HEK293T (cell line): ENCODE measurements at regions not wholly inside any gene's neighbourhood (a gene's known extent, or its start where the extent isn't known, plus 50 kb on each side); places are given as distances from the start of the nearest gene placed in this dataset.

Experiments
- ARNT ChIP-seq: fragments of 450-650 bp; IDR thresholded peaks from 2 replicates; pipeline ENCODE4 v1.6.1; 2017; ENCODE audit warnings: mild to moderate bottlenecking
- BHLHE40 ChIP-seq: fragments of 450-650 bp; IDR thresholded peaks from 2 replicates; pipeline ENCODE4 v1.6.1; 2016; ENCODE audit warnings: mild to moderate bottlenecking, moderate library complexity, borderline replicate concordance
- FOXK2 ChIP-seq: fragments of 450-650 bp; IDR thresholded peaks from 2 replicates; pipeline ENCODE4 v1.6.1; 2016; ENCODE audit warnings: mild to moderate bottlenecking
- L3MBTL2 ChIP-seq: fragments of 450-650 bp; conservative IDR thresholded peaks from 2 replicates; pipeline ENCODE4 v1.6.1; 2016; ENCODE audit warnings: mild to moderate bottlenecking
- LEF1 ChIP-seq: fragments of 450-650 bp; IDR thresholded peaks from 2 replicates; pipeline ENCODE4 v1.6.1; 2017; ENCODE audit warnings: mild to moderate bottlenecking, borderline replicate concordance
- NFRKB ChIP-seq: fragments of 450-650 bp; IDR thresholded peaks from 2 replicates; pipeline ENCODE4 v1.6.1; 2016; ENCODE audit warnings: mild to moderate bottlenecking, moderate library complexity
- SP1 ChIP-seq: fragments of 450-650 bp; IDR thresholded peaks from 2 replicates; pipeline ENCODE4 v1.6.1; 2017
- SUZ12 ChIP-seq: fragments of 450-650 bp; IDR thresholded peaks from 2 replicates; pipeline ENCODE4 v1.6.1; 2016; ENCODE audit warnings: mild to moderate bottlenecking
- TARDBP ChIP-seq: fragments of 450-650 bp; IDR thresholded peaks from 2 replicates; pipeline ENCODE4 v1.6.1; 2016
- ZNF384 ChIP-seq: fragments of 450-650 bp; IDR thresholded peaks from 2 replicates; pipeline ENCODE4 v1.6.1; 2016

DNA sequence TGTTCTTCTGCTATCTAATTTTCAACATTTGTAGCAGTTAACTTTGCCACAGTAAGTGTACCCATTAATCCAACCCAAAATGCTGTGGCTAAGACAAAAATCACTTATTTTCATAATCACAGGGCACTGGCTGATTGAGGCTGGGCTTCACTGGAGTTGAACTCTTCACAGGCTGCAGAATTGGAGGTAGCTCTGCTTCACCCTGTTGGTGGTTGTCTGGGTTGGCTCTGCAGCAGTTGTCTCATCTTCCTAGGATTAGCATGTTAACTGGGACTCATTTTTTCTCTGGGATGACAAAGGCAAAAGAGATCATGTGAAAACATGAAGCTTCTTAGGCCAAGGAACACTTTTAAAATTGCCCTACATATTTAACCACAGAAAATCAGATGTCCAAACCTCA is 518.9 kb downstream of the TLR4 start:
- TF ChIP-seq SUZ12 (no peak), ARNT (no peak), FOXK2 (no peak), BHLHE40 (no peak), SP1 (no peak), NFRKB (no peak), LEF1 (no peak), TARDBP (no peak), L3MBTL2 (no peak), ZNF384 (no peak)
